ENCODE measurements at regions not wholly inside any gene's neighbourhood (a gene's known extent, or its start where the extent isn't known, plus 50 kb on each side); places are given as distances from the start of the nearest gene placed in this dataset.

- H3K27me3 ChIP-seq, result no peaks in the 10 kb centered on the region
- no peaks in the 10 kb centered on the region for H3K36me3 ChIP-seq
- H3K4me3 ChIP-seq, result no peak overlapping the region
- DNase-seq (ENCODE audit: low spot score in 2 of 2), result no peak
- H3K27ac ChIP-seq, result no peak overlapping the region
- H3K4me1 ChIP-seq, result peaks cover 6% of the 10 kb centered on the region
- H3K9me3 ChIP-seq, result no peaks in the 10 kb centered on the region
- TF ChIP-seq POLR2AphosphoS5 (IDR thresholded peaks at IDR 0.05), result no peak
- no peak for TF ChIP-seq POLR2A (IDR thresholded peaks at IDR 0.05)
- TF ChIP-seq EP300 (IDR thresholded peaks at IDR 0.05), result no peak
- TF ChIP-seq CTCF (IDR thresholded peaks at IDR 0.05), result no peak
- WGBS, result 71% methylated on average over 3 of the region's 3 CpGs
Observed at GRCh38 chr1:60487565-60488345, 414.2 kb upstream of the C1orf87 start.

- H3K4me1 ChIP-seq, result peaks cover 3% of the 10 kb centered on the region
- H3K9me3 ChIP-seq, result no peaks in the 10 kb centered on the region
- no peak overlapping the region for H3K4me3 ChIP-seq
- no peaks in the 10 kb centered on the region for H3K27me3 ChIP-seq
- no peak for DNase-seq (ENCODE audit: low spot score in 2 of 2)
- no peaks in the 10 kb centered on the region for H3K36me3 ChIP-seq
- TF ChIP-seq CTCF (IDR thresholded peaks at IDR 0.05) (no peak), POLR2A (IDR thresholded peaks at IDR 0.05) (no peak), EP300 (IDR thresholded peaks at IDR 0.05) (no peak), POLR2AphosphoS5 (IDR thresholded peaks at IDR 0.05) (no peak)
- WGBS, result 44% methylated on average over 3 of the region's 3 CpGs
- H3K27ac ChIP-seq, result no peak overlapping the region
Observed at GRCh38 chr1:60483509-60483908, 409.9 kb upstream of the C1orf87 start.

GRCh38 chr1:60470246-60470645 is 396.7 kb upstream of the C1orf87 start:
- H3K4me1 ChIP-seq, result no peaks in the 10 kb centered on the region
- H3K36me3 ChIP-seq, result no peaks in the 10 kb centered on the region
- DNase-seq (ENCODE audit: low spot score in 2 of 2), result no peak
- no peak overlapping the region for H3K27ac ChIP-seq
- WGBS, result 67% methylated on average over 1 of the region's 1 CpG
- TF ChIP-seq CTCF (IDR thresholded peaks at IDR 0.05) (no peak), EP300 (IDR thresholded peaks at IDR 0.05) (no peak), POLR2A (IDR thresholded peaks at IDR 0.05) (no peak), POLR2AphosphoS5 (IDR thresholded peaks at IDR 0.05) (no peak)
- H3K27me3 ChIP-seq, result no peaks in the 10 kb centered on the region
- no peak overlapping the region for H3K4me3 ChIP-seq
- H3K9me3 ChIP-seq, result no peaks in the 10 kb centered on the region

GRCh38 chr1:60463786-60464185 is 390.2 kb upstream of the C1orf87 start:
- Histone ChIP-seq H3K27me3 (no peaks in the 10 kb centered on the region), H3K36me3 (no peaks in the 10 kb centered on the region), H3K27ac (no peak overlapping the region), H3K4me3 (no peak overlapping the region), H3K9me3 (no peaks in the 10 kb centered on the region), H3K4me1 (no peaks in the 10 kb centered on the region)
- WGBS, result 95% methylated on average over 1 of the region's 1 CpG
- TF ChIP-seq POLR2AphosphoS5 (IDR thresholded peaks at IDR 0.05) (no peak), EP300 (IDR thresholded peaks at IDR 0.05) (no peak), POLR2A (IDR thresholded peaks at IDR 0.05) (no peak), CTCF (IDR thresholded peaks at IDR 0.05) (no peak)
- DNase-seq (ENCODE audit: low spot score in 2 of 2), result no peak

- Histone ChIP-seq H3K27me3 (no peaks in the 10 kb centered on the region), H3K4me1 (no peaks in the 10 kb centered on the region), H3K27ac (no peak overlapping the region), H3K36me3 (no peaks in the 10 kb centered on the region), H3K4me3 (no peak overlapping the region), H3K9me3 (no peaks in the 10 kb centered on the region)
- no peak for DNase-seq (ENCODE audit: low spot score in 2 of 2)
- TF ChIP-seq EP300 (IDR thresholded peaks at IDR 0.05) (no peak), POLR2AphosphoS5 (IDR thresholded peaks at IDR 0.05) (no peak), POLR2A (IDR thresholded peaks at IDR 0.05) (no peak), CTCF (IDR thresholded peaks at IDR 0.05) (no peak)
- 94% methylated on average over 2 of the region's 2 CpGs for WGBS
Observed at GRCh38 chr1:60463146-60463545, 389.6 kb upstream of the C1orf87 start.

All from suprapubic skin (tissue), 4 donors.